Gastrocnemius medialis (tissue), 4 donors: ENCODE measurements at regions not wholly inside any gene's neighbourhood (a gene's known extent, or its start where the extent isn't known, plus 50 kb on each side); places are given as distances from the start of the nearest gene placed in this dataset.
"Not testable (repeated sequence)": the region's sequence is repeated elsewhere in the genome, so short reads cannot be mapped to it uniquely, and the experiment has no call there.

Source experiments
- ATAC-seq, 2 donors: fragments of 150-250 bp; one replicate each; pipeline ENCODE4 v1.9.1; 2016
- DNase-seq, 2 donors: peaks; one replicate each; pipeline ENCODE4 v3.0.0-alpha.2; 2019
- H3K27ac ChIP-seq, 4 donors: fragments of 200-600 bp; sonication (generic); 1 replicate in 1 of 4; 2 replicates in 3 of 4; pipeline ENCODE4 v1.5.1; 2016 to 2018; ENCODE audit warnings: mild to moderate bottlenecking in 2 of 4, moderate library complexity in 1 of 4
- H3K27me3 ChIP-seq, 3 donors: fragments of 200-600 bp; sonication (generic) in 2 of 3; 1 replicate in 1 of 3; 2 replicates in 2 of 3; pipeline versions ENCODE4 v1.5.1 to v1.6.0; 2016 to 2019; ENCODE audit warnings: mild to moderate bottlenecking in 1 of 3, moderate library complexity in 1 of 3
- H3K36me3 ChIP-seq, 2 donors: fragments of 200-600 bp; sonication (generic) in 1 of 2; one replicate each; pipeline ENCODE4 v1.5.1; 2017 to 2018
- H3K4me1 ChIP-seq, 2 donors: fragments of 200-600 bp; sonication (generic) in 1 of 2; one replicate each; pipeline ENCODE4 v1.5.1; 2016 to 2017; ENCODE audit warnings: mild to moderate bottlenecking in 2 of 2
- H3K4me3 ChIP-seq, 4 donors: fragments of 200-600 bp; sonication (generic) in 3 of 4; 1 replicate in 1 of 4; 2 replicates in 3 of 4; pipeline ENCODE4 v1.5.1; 2016 to 2019; ENCODE audit warnings: mild to moderate bottlenecking in 2 of 4
- H3K9me3 ChIP-seq, 3 donors: fragments of 200-600 bp; sonication (generic) in 2 of 3; 1 replicate in 1 of 3; 2 replicates in 2 of 3; pipeline ENCODE4 v1.5.1; 2016 to 2019
- POLR2A ChIP-seq, 2 donors: fragments of 450-650 bp; IDR thresholded peaks; one replicate each; pipeline ENCODE4 v1.6.1; 2017; ENCODE audit warnings: antibody characterized with exemption in 2 of 2, mild to moderate bottlenecking in 2 of 2, moderate library complexity in 2 of 2
- in situ Hi-C, 4 donors: fragments of 200-750 bp; cut with MboI; loops; one replicate each; pipeline versions ENCODE4 v1.15.0 to v1.8.0; 2017; ENCODE audit warnings: low sequenced_read_pairs in 4 of 4
- intact Hi-C: fragments of 100-400 bp; cut with DNase I; formaldehyde crosslinking; loops from one replicate; pipeline ENCODE4 v1.15.1; 2023; ENCODE audit warnings: low total_unique reads
- TF ChIP-seq, protein P1 (sequence below), 5 experiments: fragments of 450-650 bp in 3 of 5; fragments of 200-600 bp in 2 of 5; sonication (generic) in 2 of 5; IDR thresholded peaks in 4 of 5; conservative IDR thresholded peaks in 1 of 5; 1 replicate in 4 of 5; 2 replicates in 1 of 5; pipeline ENCODE4 v1.5.1; 2016 to 2019; ENCODE audit warnings: antibody characterized with exemption in 5 of 5, mild to moderate bottlenecking in 3 of 5, moderate library complexity in 3 of 5

- no peaks in the 10 kb centered on the region for H3K27me3 ChIP-seq
- TF ChIP-seq POLR2A (IDR thresholded peaks at IDR 0.05): no peak
- TF ChIP-seq, protein P1, sequence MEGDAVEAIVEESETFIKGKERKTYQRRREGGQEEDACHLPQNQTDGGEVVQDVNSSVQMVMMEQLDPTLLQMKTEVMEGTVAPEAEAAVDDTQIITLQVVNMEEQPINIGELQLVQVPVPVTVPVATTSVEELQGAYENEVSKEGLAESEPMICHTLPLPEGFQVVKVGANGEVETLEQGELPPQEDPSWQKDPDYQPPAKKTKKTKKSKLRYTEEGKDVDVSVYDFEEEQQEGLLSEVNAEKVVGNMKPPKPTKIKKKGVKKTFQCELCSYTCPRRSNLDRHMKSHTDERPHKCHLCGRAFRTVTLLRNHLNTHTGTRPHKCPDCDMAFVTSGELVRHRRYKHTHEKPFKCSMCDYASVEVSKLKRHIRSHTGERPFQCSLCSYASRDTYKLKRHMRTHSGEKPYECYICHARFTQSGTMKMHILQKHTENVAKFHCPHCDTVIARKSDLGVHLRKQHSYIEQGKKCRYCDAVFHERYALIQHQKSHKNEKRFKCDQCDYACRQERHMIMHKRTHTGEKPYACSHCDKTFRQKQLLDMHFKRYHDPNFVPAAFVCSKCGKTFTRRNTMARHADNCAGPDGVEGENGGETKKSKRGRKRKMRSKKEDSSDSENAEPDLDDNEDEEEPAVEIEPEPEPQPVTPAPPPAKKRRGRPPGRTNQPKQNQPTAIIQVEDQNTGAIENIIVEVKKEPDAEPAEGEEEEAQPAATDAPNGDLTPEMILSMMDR (IDR thresholded peaks at IDR 0.05 in 4 of 5, conservative IDR thresholded peaks at IDR 0.05 in 1 of 5): no peak
- no peak overlapping the region for H3K27ac ChIP-seq
- intact Hi-C loops: loop anchor here (10.0 kb wide), 1 partner anchor 116 kb away; no protein-coding TSS in a partner anchor
- no peaks in the 10 kb centered on the region for H3K9me3 ChIP-seq
- no peak overlapping the region for H3K4me3 ChIP-seq
- ATAC-seq (no peak), DNase-seq (no peak)
- H3K4me1 ChIP-seq: peaks cover 0 to 6% of the 10 kb centered on the region in 2 donors
- H3K36me3 ChIP-seq: no peaks in the 10 kb centered on the region
- in situ Hi-C loops: no loop called here
Observed at GRCh38 chr2:57490741-57491140, 555.9 kb upstream of the VRK2 start.

DNA sequence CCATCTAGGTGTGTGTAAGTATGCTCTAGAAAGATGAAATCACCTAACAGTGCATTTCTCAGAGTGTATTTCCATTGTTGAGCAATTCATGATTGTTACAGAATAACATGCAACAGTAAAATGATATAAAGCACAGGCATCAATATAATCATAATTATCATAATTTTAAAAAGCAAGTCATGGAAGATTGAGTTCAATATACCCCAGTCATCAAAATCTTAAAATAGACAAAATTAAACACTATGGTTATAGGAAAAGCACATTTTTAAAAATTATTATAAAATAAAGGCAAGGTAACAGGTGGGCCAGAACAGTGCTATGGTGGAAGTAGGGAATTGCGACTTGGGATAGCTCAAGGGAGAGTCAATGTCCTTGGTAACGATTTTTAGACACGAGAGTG, 555.4 kb upstream of the VRK2 start:
- no peaks in the 10 kb centered on the region for H3K36me3 ChIP-seq
- H3K4me1 ChIP-seq: peaks cover 0 to 6% of the 10 kb centered on the region in 2 donors
- DNase-seq: no peak
- no peak overlapping the region for H3K4me3 ChIP-seq
- no peak for ATAC-seq
- no peaks in the 10 kb centered on the region for H3K9me3 ChIP-seq
- no peak overlapping the region for H3K27ac ChIP-seq
- H3K27me3 ChIP-seq: no peaks in the 10 kb centered on the region
- intact Hi-C loops (loop anchor here (10.0 kb wide), 1 partner anchor 116 kb away; no protein-coding TSS in a partner anchor), in situ Hi-C loops (no loop called here)
- TF ChIP-seq, protein P1 (IDR thresholded peaks at IDR 0.05 in 4 of 5, conservative IDR thresholded peaks at IDR 0.05 in 1 of 5): no peak
- no peak for TF ChIP-seq POLR2A (IDR thresholded peaks at IDR 0.05)

DNA sequence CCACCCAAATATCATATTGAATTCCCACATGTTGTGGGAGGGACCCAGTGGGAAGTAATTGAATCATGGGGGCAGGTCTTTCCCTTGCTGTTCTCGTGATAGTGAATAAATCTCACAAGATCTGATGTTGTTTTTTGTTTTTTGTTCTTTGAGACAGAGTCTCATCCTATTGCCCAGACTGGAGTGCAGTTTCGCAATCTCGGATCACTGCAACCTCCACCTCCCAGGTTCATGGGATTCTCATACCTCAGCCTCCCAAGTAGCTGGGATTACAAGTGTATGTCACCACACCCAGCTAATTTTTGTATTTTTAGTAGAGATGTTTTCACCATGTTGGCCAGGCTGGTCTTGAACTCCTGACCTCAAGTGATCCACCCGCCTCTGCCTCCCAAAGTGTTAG, 552.6 kb upstream of the VRK2 start:
- H3K36me3 ChIP-seq, H3K27me3 ChIP-seq, H3K9me3 ChIP-seq, H3K4me1 ChIP-seq, in situ Hi-C loops, ATAC-seq, H3K4me3 ChIP-seq, H3K27ac ChIP-seq, DNase-seq: not testable (repeated sequence)
- intact Hi-C loops: loop anchor here (10.0 kb wide), 1 partner anchor 119 kb away; no protein-coding TSS in a partner anchor

- DNase-seq: no peak
- no peaks in the 10 kb centered on the region for H3K9me3 ChIP-seq
- H3K4me3 ChIP-seq: no peak overlapping the region
- no peak for TF ChIP-seq POLR2A (IDR thresholded peaks at IDR 0.05)
- TF ChIP-seq, protein P1 (IDR thresholded peaks at IDR 0.05 in 4 of 5, conservative IDR thresholded peaks at IDR 0.05 in 1 of 5): peak in 4 of 5 experiments; percentile 35 to 68 (median 57)
- H3K36me3 ChIP-seq: no peaks in the 10 kb centered on the region
- ATAC-seq: no peak
- intact Hi-C loops: loop anchor here (10.0 kb wide), 1 partner anchor 123 kb away; no protein-coding TSS in a partner anchor
- H3K4me1 ChIP-seq: peaks cover 0 to 6% of the 10 kb centered on the region in 2 donors
- no peaks in the 10 kb centered on the region for H3K27me3 ChIP-seq
- H3K27ac ChIP-seq: no peak overlapping the region
- in situ Hi-C loops: no loop called here
Observed at GRCh38 chr2:57497489-57498096, 549.0 kb upstream of the VRK2 start.

- intact Hi-C loops (no loop called here), in situ Hi-C loops (loop anchor here (25.0 kb wide), 2 partner anchors 1317 to 1792 kb away; partner anchors contain the start of gene CCDC85A (in 4 of the 4))
- no peaks in the 10 kb centered on the region for H3K4me1 ChIP-seq
- ATAC-seq (no peak), DNase-seq (no peak)
- no peaks in the 10 kb centered on the region for H3K9me3 ChIP-seq
- H3K27ac ChIP-seq: no peak overlapping the region
- H3K4me3 ChIP-seq: no peak overlapping the region
- TF ChIP-seq POLR2A (IDR thresholded peaks at IDR 0.05): no peak
- TF ChIP-seq, protein P1 (IDR thresholded peaks at IDR 0.05 in 4 of 5, conservative IDR thresholded peaks at IDR 0.05 in 1 of 5): no peak
- H3K27me3 ChIP-seq: no peaks in the 10 kb centered on the region
- H3K36me3 ChIP-seq: no peaks in the 10 kb centered on the region
Observed at GRCh38 chr2:57504787-57505186, 541.8 kb upstream of the VRK2 start.
